Mesothelial cell of epicardium (in vitro differentiated cells): ENCODE measurements at regions not wholly inside any gene's neighbourhood (a gene's known extent, or its start where the extent isn't known, plus 50 kb on each side); places are given as distances from the start of the nearest gene placed in this dataset.
A peak's percentile ranks its signal among the peaks of the same experiment; 100 is the strongest.

ENCODE experiments used
- DNase-seq, 2 experiments: peaks; one replicate each; pipeline ENCODE4 v3.0.0; 2021; ENCODE audit warnings: low spot score in 2 of 2; ENCODE audit not compliant: unreplicated experiment in 2 of 2
- H3K27ac Mint-ChIP-seq: 2 replicates; pipeline ENCODE4 v1.8.0; 2021; ENCODE audit warnings: mixed read lengths
- H3K27me3 Mint-ChIP-seq: 2 replicates; pipeline ENCODE4 v1.8.0; 2021; ENCODE audit warnings: low read depth, mixed read lengths
- H3K36me3 Mint-ChIP-seq: 2 replicates; pipeline ENCODE4 v1.8.0; 2021; ENCODE audit warnings: mixed read lengths
- H3K4me1 Mint-ChIP-seq: 2 replicates; pipeline ENCODE4 v1.8.0; 2021; ENCODE audit warnings: mixed read lengths
- H3K4me3 Mint-ChIP-seq: 2 replicates; pipeline ENCODE4 v1.8.0; 2021; ENCODE audit warnings: mild to moderate bottlenecking, moderate library complexity, mixed read lengths
- H3K9me3 Mint-ChIP-seq: 2 replicates; pipeline ENCODE4 v1.8.0; 2021; ENCODE audit warnings: mixed read lengths
- TF ChIP-seq, protein P1 (sequence below): fragments of 200-600 bp; sonication (generic); IDR thresholded peaks from one replicate; pipeline ENCODE4 v1.5.0; 2021; ENCODE audit warnings: antibody characterized with exemption; ENCODE audit not compliant: unreplicated experiment

GRCh38 chr5:2908086-2908485 is 156.6 kb upstream of the IRX2 start:
- no peaks in the 10 kb centered on the region for H3K36me3 Mint-ChIP-seq
- no peaks in the 10 kb centered on the region for H3K9me3 Mint-ChIP-seq
- TF ChIP-seq, protein P1, sequence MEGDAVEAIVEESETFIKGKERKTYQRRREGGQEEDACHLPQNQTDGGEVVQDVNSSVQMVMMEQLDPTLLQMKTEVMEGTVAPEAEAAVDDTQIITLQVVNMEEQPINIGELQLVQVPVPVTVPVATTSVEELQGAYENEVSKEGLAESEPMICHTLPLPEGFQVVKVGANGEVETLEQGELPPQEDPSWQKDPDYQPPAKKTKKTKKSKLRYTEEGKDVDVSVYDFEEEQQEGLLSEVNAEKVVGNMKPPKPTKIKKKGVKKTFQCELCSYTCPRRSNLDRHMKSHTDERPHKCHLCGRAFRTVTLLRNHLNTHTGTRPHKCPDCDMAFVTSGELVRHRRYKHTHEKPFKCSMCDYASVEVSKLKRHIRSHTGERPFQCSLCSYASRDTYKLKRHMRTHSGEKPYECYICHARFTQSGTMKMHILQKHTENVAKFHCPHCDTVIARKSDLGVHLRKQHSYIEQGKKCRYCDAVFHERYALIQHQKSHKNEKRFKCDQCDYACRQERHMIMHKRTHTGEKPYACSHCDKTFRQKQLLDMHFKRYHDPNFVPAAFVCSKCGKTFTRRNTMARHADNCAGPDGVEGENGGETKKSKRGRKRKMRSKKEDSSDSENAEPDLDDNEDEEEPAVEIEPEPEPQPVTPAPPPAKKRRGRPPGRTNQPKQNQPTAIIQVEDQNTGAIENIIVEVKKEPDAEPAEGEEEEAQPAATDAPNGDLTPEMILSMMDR: no peak
- H3K4me1 Mint-ChIP-seq: peaks cover 14% of the 10 kb centered on the region
- no peak overlapping the region for H3K4me3 Mint-ChIP-seq
- DNase-seq: peak in 1 of 2 experiments; percentile 9
- peaks cover 9% of the 10 kb centered on the region for H3K27me3 Mint-ChIP-seq
- no peak overlapping the region for H3K27ac Mint-ChIP-seq

- TF ChIP-seq, protein P1: no peak
- Mint-ChIP-seq H3K4me3 (no peak overlapping the region), H3K27ac (no peak overlapping the region), H3K36me3 (no peaks in the 10 kb centered on the region), H3K27me3 (peaks cover 4% of the 10 kb centered on the region), H3K9me3 (no peaks in the 10 kb centered on the region), H3K4me1 (peaks cover 14% of the 10 kb centered on the region)
- DNase-seq: peak in 1 of 2 experiments; percentile 35
Measured at GRCh38 chr5:2906302-2907090, 155.0 kb upstream of the IRX2 start.

- H3K27ac Mint-ChIP-seq: no peak overlapping the region
- H3K4me1 Mint-ChIP-seq: peaks cover 14% of the 10 kb centered on the region
- TF ChIP-seq, protein P1: no peak
- H3K36me3 Mint-ChIP-seq: no peaks in the 10 kb centered on the region
- peak in 1 of 2 experiments; percentile 20 for DNase-seq
- no peaks in the 10 kb centered on the region for H3K9me3 Mint-ChIP-seq
- H3K4me3 Mint-ChIP-seq: no peak overlapping the region
- H3K27me3 Mint-ChIP-seq: peaks cover 1% of the 10 kb centered on the region
Measured at GRCh38 chr5:2905741-2906140, 154.3 kb upstream of the IRX2 start.

- peaks cover 1% of the 10 kb centered on the region for H3K27me3 Mint-ChIP-seq
- H3K4me3 Mint-ChIP-seq: no peak overlapping the region
- H3K27ac Mint-ChIP-seq: no peak overlapping the region
- TF ChIP-seq, protein P1: no peak
- no peaks in the 10 kb centered on the region for H3K9me3 Mint-ChIP-seq
- H3K36me3 Mint-ChIP-seq: no peaks in the 10 kb centered on the region
- DNase-seq: peak in 1 of 2 experiments; percentile 14
- peaks cover 14% of the 10 kb centered on the region for H3K4me1 Mint-ChIP-seq
Measured at GRCh38 chr5:2904956-2905355, 153.5 kb upstream of the IRX2 start.

- TF ChIP-seq, protein P1: no peak
- no peak for DNase-seq
- Mint-ChIP-seq H3K36me3 (no peaks in the 10 kb centered on the region), H3K9me3 (no peaks in the 10 kb centered on the region), H3K27ac (no peak overlapping the region), H3K27me3 (peaks cover 1% of the 10 kb centered on the region), H3K4me1 (peaks cover 14% of the 10 kb centered on the region), H3K4me3 (no peak overlapping the region)
Measured at GRCh38 chr5:2904399-2904798, 152.9 kb upstream of the IRX2 start.
